ENCODE measurements at regions not wholly inside any gene's neighbourhood (a gene's known extent, or its start where the extent isn't known, plus 50 kb on each side); places are given as distances from the start of the nearest gene placed in this dataset.
A peak's percentile ranks its signal among the peaks of the same experiment; 100 is the strongest.

GRCh38 chr7:50962962-50963374, 180.3 kb upstream of the GRB10 start:
- no peak for DNase-seq

GRCh38 chr7:50962281-50962883, 179.7 kb upstream of the GRB10 start:
- DNase-seq: no peak

DNA sequence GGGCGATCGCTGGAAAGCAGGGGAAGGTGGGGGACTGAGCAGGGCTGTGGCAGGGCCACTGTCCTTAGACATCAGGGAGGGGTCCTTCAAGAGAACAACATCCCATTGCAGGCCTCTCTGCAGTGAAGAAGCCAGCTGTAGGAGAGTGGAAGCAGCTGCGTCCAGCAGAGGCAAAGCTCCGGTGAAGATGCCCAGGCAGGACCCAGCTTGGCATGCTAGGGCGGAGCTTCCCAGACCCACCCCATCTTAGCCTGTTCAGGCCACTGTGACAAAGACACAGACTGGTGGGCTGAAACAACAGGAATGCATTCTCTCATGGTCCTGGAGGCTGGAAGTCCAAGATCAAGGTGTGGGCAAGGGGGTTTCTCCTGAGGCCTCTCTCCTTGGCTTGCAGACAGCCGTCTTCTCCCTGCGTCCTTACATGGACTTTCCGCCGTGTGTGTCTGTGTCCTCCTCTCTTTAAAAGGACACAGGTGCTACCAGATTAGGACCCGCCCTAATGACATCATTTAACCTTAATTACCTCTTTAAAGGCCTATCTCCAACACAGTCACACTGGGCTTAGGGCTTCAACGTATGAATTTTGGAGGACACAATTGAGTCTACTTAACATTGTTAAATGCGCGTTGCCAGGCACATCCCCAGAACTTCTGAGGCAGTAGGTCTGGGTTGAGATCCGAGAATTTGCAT, 178.1 kb upstream of the GRB10 start:
- DNase-seq: no peak

GRCh38 chr7:50959991-50960390, 177.3 kb upstream of the GRB10 start:
- DNase-seq: no peak

- no peak for DNase-seq
Measured at GRCh38 chr7:50959560-50959959, 176.9 kb upstream of the GRB10 start.

DNA sequence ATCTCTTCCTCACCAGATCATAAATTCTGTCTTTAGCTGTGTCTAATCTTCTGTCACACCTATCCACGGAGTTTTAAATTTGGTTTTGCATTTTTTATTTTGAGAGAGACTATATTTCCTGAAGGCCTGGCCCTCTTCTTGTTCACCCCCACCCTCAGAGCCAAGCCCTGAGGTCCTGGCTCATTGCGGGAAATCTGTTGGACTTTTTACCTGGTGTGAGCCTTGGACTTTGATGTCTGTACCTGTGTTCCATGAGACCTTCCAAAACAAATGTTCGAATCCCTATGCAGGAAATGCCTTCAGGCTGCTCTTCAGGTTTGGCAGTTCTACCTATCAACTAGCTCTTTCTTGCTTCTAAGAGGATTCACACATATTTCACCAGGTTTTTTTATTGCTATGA, 175.2 kb upstream of the GRB10 start:
- no peak for DNase-seq

DNA sequence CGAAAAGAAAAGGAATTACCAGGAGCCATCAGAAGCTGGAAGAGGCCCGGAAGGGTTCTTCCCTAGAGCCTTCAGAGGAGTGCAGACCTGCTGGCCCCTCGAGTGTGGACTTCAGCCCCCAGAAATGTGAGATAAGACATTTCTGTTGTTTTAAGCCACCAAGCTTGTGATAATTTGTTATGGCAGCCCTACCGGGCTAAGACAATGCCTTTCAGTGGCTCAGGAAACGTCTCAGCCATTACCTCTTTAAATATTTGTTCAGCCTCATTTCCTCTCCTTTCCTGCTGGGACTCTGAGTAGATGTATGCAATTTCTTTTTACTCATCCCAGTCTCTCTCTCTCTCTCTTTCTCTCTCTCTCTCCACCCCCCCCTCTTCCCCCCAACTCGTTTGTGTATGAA, 174.7 kb upstream of the GRB10 start:
- DNase-seq: no peak

DNA sequence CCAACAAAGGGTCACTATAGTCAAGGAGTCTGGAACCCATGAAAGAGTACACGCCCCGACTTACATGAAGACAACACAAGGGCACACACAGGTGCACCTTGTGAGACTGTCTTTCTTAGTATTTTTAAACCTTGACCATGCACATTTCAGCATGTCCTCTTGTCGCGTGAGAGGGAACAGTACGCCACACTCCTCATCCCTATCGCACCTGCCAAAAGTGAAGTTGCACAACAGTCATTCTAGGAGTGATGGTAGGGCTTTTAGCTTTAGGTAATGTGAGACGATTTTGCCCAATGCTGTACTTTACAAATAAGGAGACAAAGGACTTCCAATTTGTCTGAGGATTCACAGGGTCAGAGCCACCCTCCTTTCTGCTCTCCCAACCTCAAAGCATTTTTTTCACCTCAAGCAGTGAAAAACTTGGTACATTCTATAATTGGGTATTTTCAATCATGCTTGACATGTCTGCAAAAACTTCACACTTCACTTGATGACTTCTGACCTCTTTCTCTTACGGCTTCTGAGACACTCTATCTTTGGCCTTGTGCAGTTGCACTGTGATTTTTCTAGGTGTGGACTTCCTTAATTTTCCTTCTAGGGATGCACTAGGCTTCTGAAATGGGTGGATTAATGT, 173.9 kb upstream of the GRB10 start:
- DNase-seq: no peak

- no peak for DNase-seq
Measured at GRCh38 chr7:50954716-50955115, 172.0 kb upstream of the GRB10 start.

DNA sequence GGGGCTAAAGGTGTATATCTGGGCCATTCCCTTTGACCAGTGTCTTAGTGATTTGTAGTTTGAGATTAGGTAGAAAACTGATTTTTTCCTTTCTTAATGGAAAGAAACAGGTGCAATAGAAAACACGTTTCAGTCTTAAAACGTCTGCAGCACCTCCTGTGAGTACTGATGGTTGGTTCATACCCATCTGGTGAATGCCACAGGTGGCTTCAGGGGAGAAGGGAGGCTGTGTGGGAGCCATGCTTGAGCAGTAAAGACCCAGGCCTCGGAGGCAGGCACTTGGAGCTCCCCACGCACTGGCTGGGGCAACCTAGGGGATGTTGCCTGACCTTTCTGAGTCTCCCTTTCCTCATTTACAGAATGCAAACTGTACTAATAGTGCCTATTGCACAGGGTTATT, 171.5 kb upstream of the GRB10 start:
- DNase-seq: no peak

GRCh38 chr7:50953820-50954219, 171.1 kb upstream of the GRB10 start:
- peak; percentile 6 for DNase-seq

- DNase-seq: no peak
Measured at GRCh38 chr7:50953303-50953702, 170.6 kb upstream of the GRB10 start.

DNA sequence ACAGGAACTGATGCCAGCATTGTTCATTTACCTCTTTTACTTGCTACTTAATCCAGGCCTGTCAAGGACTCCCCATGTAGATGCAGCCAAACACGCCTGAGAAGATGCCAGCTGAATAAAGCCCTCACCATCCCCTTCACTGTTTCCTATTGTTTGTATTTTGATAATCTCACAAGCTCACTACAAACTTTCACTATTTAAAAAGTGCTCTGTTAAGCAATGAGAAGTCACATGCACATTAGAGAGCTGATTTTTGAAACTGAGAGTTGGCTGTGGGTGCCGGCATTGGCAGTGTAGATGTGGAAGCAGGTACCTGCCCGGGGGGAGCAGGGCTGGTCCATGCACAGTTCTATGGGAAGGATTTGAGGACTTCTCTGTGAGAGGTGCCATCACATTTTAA, 169.8 kb upstream of the GRB10 start:
- DNase-seq: no peak

GRCh38 chr7:50952120-50952519, 169.4 kb upstream of the GRB10 start:
- no peak for DNase-seq

- DNase-seq: no peak
Measured at GRCh38 chr7:50943482-50943881, 160.8 kb upstream of the GRB10 start.

DNA sequence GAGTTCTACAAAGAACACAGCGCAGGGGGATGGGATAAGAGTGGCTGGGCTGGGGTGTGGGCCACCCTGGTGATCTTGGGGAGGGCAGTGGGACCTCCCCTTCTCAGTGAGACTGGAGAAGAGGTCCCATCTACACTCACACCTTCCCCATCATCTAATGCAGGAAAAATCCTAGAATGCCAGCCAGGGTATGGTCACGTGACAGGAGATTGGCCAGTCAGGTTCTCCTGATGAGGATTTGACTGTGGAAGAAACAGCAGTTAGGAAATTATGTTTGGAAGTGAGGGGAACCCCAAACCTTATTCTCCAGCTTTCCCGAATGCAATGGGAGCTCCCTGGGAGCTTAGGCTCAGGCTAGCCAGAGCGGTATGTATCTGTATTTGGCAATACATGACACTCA, 158.8 kb upstream of the GRB10 start:
- no peak for DNase-seq

DNA sequence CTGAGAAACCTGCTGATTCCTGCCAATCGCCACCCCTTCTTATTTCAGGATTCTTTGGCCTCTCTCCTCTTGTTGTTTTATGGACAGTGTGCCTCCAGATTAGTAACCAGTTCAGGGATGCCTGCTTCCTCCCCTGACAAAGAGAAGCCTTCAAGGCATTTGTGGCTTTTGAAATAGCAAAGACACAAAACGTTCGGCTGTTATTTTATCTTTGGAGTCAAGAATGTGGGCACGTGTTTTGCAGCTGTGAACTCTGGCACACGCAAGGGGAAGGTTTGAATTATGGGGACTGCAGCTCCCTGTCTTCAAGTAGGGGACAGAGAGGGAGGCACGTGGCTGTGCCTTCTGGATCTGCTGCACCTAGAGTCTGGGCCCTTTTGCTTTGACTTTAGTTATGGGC, 157.9 kb upstream of the GRB10 start:
- no peak for DNase-seq

- DNase-seq: peak; percentile 9
Measured at GRCh38 chr7:50939021-50939420, 156.3 kb upstream of the GRB10 start.

- DNase-seq: no peak
Measured at GRCh38 chr7:50937727-50938126, 155.0 kb upstream of the GRB10 start.

DNA sequence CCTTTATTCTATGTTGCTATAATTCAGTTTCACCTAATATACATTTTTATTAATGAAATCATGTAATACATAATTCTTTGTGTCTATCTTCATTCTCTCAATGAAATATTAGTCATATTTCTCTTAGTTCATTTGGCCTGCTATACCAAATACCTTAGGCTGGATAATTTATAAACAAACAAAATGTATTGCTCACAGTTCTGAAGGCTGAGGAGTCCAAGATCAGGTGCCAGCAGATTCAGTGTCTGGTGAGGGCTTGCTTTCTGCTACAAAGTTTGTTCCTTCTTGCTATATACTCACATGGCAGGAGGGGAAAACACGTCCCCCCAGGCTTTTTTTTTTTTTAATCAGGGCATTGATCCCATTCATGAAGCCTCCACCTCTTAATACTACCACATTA, 143.4 kb upstream of the GRB10 start:
- no peak for DNase-seq

DNA sequence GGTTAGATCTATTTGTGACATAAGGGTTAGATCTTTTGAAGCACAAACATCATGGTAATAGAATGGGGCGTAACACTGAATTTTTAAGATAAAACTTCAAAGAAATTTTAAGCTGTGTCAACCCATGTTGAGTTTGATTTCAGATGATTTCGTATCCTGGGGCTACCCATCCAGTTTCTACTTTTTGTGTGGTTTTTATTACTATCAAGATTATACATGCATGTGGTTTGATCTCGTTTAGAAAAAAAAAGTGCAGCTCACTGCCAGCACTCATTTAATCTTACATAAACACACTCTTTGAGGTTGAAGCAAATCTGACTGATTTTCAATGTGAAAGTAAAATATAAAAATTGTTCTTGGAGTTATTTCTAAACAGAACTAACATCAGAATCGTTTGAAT, 140.8 kb upstream of the GRB10 start:
- no peak for DNase-seq

DNA sequence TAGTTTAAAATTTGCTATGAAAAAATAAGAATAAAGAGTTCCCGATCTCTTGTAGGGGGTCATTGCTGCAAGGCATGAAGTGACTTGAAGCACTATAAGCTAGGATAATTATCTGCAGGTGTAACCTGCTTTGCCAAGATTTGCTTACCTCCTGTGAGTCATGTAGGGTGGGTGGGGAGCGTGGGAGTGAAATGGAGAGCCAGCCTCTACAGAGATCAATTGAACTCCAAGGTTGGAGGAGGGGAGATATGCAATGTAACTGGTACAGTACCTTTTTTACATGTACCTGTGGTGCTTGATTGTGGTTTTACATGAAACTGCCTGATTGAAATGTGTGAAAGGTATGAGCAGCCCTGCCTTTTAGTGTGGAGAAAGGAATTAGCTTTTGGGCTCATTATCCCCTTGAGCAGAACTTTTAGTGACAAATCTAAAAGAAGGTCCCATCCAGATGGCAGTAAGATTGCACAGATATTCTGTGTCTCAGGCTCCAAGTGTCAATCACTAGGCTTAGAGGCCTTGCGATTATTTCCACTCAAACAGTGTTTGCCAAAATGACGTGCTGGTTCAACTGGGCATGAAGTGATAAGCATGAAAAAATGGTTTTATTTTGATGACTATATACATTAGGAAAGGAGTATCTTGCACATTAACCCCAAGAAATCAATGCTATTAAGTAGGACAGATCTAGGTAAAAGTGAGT, 138.6 kb upstream of the GRB10 start:
- no peak for DNase-seq

DNA sequence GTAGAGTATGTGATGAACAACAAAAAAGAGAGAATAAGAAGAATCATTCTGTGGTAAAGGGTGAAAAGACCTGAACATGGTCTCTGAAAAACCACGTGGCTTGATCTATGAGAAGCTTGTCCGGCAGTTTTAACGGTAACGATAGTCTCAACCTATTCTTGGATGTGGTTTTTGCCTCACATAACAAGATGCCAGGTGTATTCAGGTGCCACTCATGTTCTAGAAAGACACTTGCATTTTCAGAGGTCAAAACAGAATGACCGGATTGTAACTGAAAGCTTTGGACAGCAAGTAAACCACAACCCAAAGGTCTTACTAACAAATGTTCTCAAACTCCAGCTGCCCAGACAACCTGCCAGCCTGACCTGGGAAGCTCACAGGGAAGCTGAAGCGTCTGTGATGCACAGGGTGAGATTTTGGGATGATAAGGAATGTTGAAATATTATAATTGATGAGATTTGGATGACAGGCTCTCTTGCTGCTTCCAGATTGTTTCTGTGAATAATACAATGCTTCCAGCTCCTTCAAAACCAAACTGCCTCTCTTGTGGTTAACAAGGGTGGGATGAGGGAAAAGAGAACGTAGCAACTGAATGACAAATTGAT, 137.4 kb upstream of the GRB10 start:
- no peak for DNase-seq

DNA sequence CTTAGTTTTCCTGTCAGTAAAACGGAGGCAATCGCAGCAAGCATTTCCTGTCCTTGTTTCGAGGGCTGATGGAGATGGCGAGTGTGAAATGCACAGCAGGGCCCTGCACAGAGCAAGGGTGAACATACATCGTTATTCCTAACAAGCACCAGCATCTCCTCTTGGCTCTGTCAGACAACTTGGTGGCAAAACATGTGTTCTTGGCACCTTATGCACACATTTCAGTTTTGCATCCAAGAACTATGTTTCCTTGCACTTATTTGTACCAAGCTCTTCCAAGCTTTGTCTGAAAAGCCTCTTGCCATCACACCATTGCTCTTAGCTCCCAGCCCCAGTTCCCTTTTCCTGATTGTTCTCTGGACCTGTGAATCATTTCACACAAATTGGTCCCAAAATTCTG, 132.9 kb upstream of the GRB10 start:
- no peak for DNase-seq

Data from HCEC 1CT (cell line).